CD4-positive, CD25-positive, alpha-beta regulatory T cell (primary cell): ENCODE measurements at regions not wholly inside any gene's neighbourhood (a gene's known extent, or its start where the extent isn't known, plus 50 kb on each side); places are given as distances from the start of the nearest gene placed in this dataset.

Source experiments
- ATAC-seq, 2 donors: fragments of 150-1000 bp; cut with Tn5 transposase; one replicate each; pipeline ENCODE4 v1.10.0; 2021; ENCODE audit warnings: low read depth in 2 of 2, moderate number of reproducible peaks in 2 of 2, moderate library complexity in 1 of 2
- DNase-seq, 3 donors: peaks; one replicate each; pipeline versions ENCODE4 v3.0.0 to v3.0.0-alpha.2; 2012 to 2022; ENCODE audit warnings: mixed read lengths in 1 of 3
- H3K27ac ChIP-seq: one replicate; pipeline ENCODE4 v1.7.0; 2013; ENCODE audit warnings: mild to moderate bottlenecking, low read length; ENCODE audit not compliant: insufficient read depth, poor library complexity, severe bottlenecking
- H3K27me3 ChIP-seq: one replicate; pipeline ENCODE4 v1.7.0; 2013; ENCODE audit warnings: low read length; ENCODE audit not compliant: control insufficient read depth, insufficient read depth
- H3K36me3 ChIP-seq: one replicate; pipeline ENCODE4 v1.7.0; 2013; ENCODE audit warnings: mild to moderate bottlenecking, low read length, moderate library complexity; ENCODE audit not compliant: control insufficient read depth, insufficient read depth
- H3K4me1 ChIP-seq: 2 replicates; pipeline ENCODE4 v1.7.0; 2013; ENCODE audit warnings: mild to moderate bottlenecking, low read length; ENCODE audit not compliant: insufficient read depth, control insufficient read depth, poor library complexity, severe bottlenecking
- H3K4me3 ChIP-seq: one replicate; pipeline ENCODE4 v1.7.0; 2013; ENCODE audit warnings: low read depth, mild to moderate bottlenecking, low read length, moderate library complexity
- H3K9me3 ChIP-seq, 2 experiments: 1 replicate in 1 of 2; 2 replicates in 1 of 2; pipeline ENCODE4 v1.7.0; 2013; ENCODE audit warnings: low read length in 2 of 2, mild to moderate bottlenecking in 1 of 2, moderate library complexity in 1 of 2; ENCODE audit not compliant: control insufficient read depth in 2 of 2
- H3K27ac Mint-ChIP-seq, 3 donors: one replicate each; pipeline ENCODE4 v1.8.0; 2020 to 2022; ENCODE audit warnings: mild to moderate bottlenecking in 3 of 3, mixed read lengths in 3 of 3, moderate library complexity in 2 of 3
- H3K27me3 Mint-ChIP-seq: one replicate; pipeline ENCODE4 v1.8.0; 2022; ENCODE audit warnings: mild to moderate bottlenecking, mixed read lengths
- H3K36me3 Mint-ChIP-seq: one replicate; pipeline ENCODE4 v1.8.0; 2020; ENCODE audit warnings: mixed read lengths
- H3K4me1 Mint-ChIP-seq, 4 donors: one replicate each; pipeline ENCODE4 v1.8.0; 2020 to 2022; ENCODE audit warnings: mixed read lengths in 4 of 4, mild to moderate bottlenecking in 1 of 4
- H3K4me3 Mint-ChIP-seq, 4 donors: one replicate each; pipeline ENCODE4 v1.8.0; 2020 to 2022; ENCODE audit warnings: mild to moderate bottlenecking in 4 of 4, mixed read lengths in 4 of 4, moderate library complexity in 3 of 4
- H3K9me3 Mint-ChIP-seq, 7 donors: one replicate each; pipeline ENCODE4 v1.8.0; 2020 to 2022; ENCODE audit warnings: mixed read lengths in 7 of 7, mild to moderate bottlenecking in 3 of 7, moderate library complexity in 2 of 7

GRCh38 chr2:16020389-16021008, 80.1 kb downstream of the MYCN start:
- H3K36me3 ChIP-seq: no peaks in the 10 kb centered on the region
- H3K4me3 ChIP-seq: no peak overlapping the region
- Mint-ChIP-seq H3K27me3 (no peaks in the 10 kb centered on the region), H3K4me3 (peak overlapping the region in 1 of 4 donors; percentile 48), H3K36me3 (no peaks in the 10 kb centered on the region), H3K27ac (peak overlapping the region in 1 of 3 donors; percentile 56), H3K4me1 (peaks cover 0 to 2% (median 0%) of the 10 kb centered on the region in 4 donors), H3K9me3 (no peaks in the 10 kb centered on the region)
- H3K27ac ChIP-seq: no peak overlapping the region
- ATAC-seq (no peak), DNase-seq (no peak)
- no peaks in the 10 kb centered on the region for H3K27me3 ChIP-seq
- H3K4me1 ChIP-seq: no peaks in the 10 kb centered on the region
- no peaks in the 10 kb centered on the region for H3K9me3 ChIP-seq

- Mint-ChIP-seq H3K27me3 (peaks cover 3% of the 10 kb centered on the region), H3K36me3 (no peaks in the 10 kb centered on the region), H3K4me1 (no peaks in the 10 kb centered on the region), H3K27ac (no peak overlapping the region), H3K9me3 (no peaks in the 10 kb centered on the region), H3K4me3 (no peak overlapping the region)
- Histone ChIP-seq H3K27ac (no peak overlapping the region), H3K36me3 (no peaks in the 10 kb centered on the region), H3K4me1 (no peaks in the 10 kb centered on the region), H3K4me3 (no peak overlapping the region), H3K9me3 (no peaks in the 10 kb centered on the region), H3K27me3 (no peaks in the 10 kb centered on the region)
- ATAC-seq (no peak), DNase-seq (no peak)
These were observed 79.4 kb downstream of the MYCN start for GRCh38 chr2:16019617-16020351.

- no peak for ATAC-seq
- Mint-ChIP-seq H3K27ac (no peak overlapping the region), H3K4me1 (no peaks in the 10 kb centered on the region), H3K4me3 (no peak overlapping the region), H3K36me3 (peaks cover 3% of the 10 kb centered on the region), H3K27me3 (peaks cover 10% of the 10 kb centered on the region), H3K9me3 (peaks cover 0 to 2% (median 0%) of the 10 kb centered on the region in 7 donors)
- Histone ChIP-seq H3K4me1 (no peaks in the 10 kb centered on the region), H3K36me3 (no peaks in the 10 kb centered on the region), H3K27ac (no peak overlapping the region), H3K4me3 (no peak overlapping the region), H3K27me3 (peaks cover 1% of the 10 kb centered on the region), H3K9me3 (no peaks in the 10 kb centered on the region)
- no peak for DNase-seq
These were observed 78.7 kb downstream of the MYCN start for GRCh38 chr2:16019060-16019480.

GRCh38 chr2:16018277-16019059, 78.1 kb downstream of the MYCN start:
- Mint-ChIP-seq H3K4me1 (peaks cover 0 to 3% (median 0%) of the 10 kb centered on the region in 4 donors), H3K27ac (no peak overlapping the region), H3K27me3 (peaks cover 16% of the 10 kb centered on the region), H3K9me3 (peaks cover 0 to 2% (median 0%) of the 10 kb centered on the region in 7 donors), H3K4me3 (no peak overlapping the region), H3K36me3 (peaks cover 3% of the 10 kb centered on the region)
- H3K36me3 ChIP-seq: no peaks in the 10 kb centered on the region
- H3K27me3 ChIP-seq: peaks cover 1% of the 10 kb centered on the region
- no peak overlapping the region for H3K27ac ChIP-seq
- H3K9me3 ChIP-seq: no peaks in the 10 kb centered on the region
- ATAC-seq: no peak
- no peak for DNase-seq
- H3K4me3 ChIP-seq: no peak overlapping the region
- H3K4me1 ChIP-seq: no peaks in the 10 kb centered on the region

- H3K9me3 Mint-ChIP-seq: peaks cover 0 to 2% (median 0%) of the 10 kb centered on the region in 7 donors
- H3K4me3 Mint-ChIP-seq: no peak overlapping the region
- peaks cover 1% of the 10 kb centered on the region for H3K27me3 ChIP-seq
- no peak overlapping the region for H3K27ac ChIP-seq
- H3K27ac Mint-ChIP-seq: no peak overlapping the region
- H3K27me3 Mint-ChIP-seq: peaks cover 21% of the 10 kb centered on the region
- H3K36me3 Mint-ChIP-seq: peaks cover 3% of the 10 kb centered on the region
- no peak overlapping the region for H3K4me3 ChIP-seq
- H3K9me3 ChIP-seq: no peaks in the 10 kb centered on the region
- peaks cover 0 to 5% (median 0%) of the 10 kb centered on the region in 4 donors for H3K4me1 Mint-ChIP-seq
- no peaks in the 10 kb centered on the region for H3K4me1 ChIP-seq
- H3K36me3 ChIP-seq: no peaks in the 10 kb centered on the region
- no peak for ATAC-seq
- no peak for DNase-seq
These were observed 75.9 kb downstream of the MYCN start for GRCh38 chr2:16016282-16016681.

- Histone ChIP-seq H3K4me3 (no peak overlapping the region), H3K9me3 (no peaks in the 10 kb centered on the region), H3K27ac (no peak overlapping the region), H3K27me3 (peaks cover 2% of the 10 kb centered on the region), H3K36me3 (no peaks in the 10 kb centered on the region), H3K4me1 (no peaks in the 10 kb centered on the region)
- H3K4me1 Mint-ChIP-seq: peaks cover 0 to 5% (median 0%) of the 10 kb centered on the region in 4 donors
- peaks cover 21% of the 10 kb centered on the region for H3K27me3 Mint-ChIP-seq
- H3K9me3 Mint-ChIP-seq: peaks cover 0 to 2% (median 0%) of the 10 kb centered on the region in 7 donors
- DNase-seq (no peak), ATAC-seq (no peak)
- peaks cover 3% of the 10 kb centered on the region for H3K36me3 Mint-ChIP-seq
- H3K4me3 Mint-ChIP-seq: no peak overlapping the region
- no peak overlapping the region for H3K27ac Mint-ChIP-seq
These were observed 75.5 kb downstream of the MYCN start for GRCh38 chr2:16015903-16016265.

GRCh38 chr2:16015210-16015902, 75.0 kb downstream of the MYCN start:
- Histone ChIP-seq H3K4me3 (no peak overlapping the region), H3K27ac (no peak overlapping the region), H3K4me1 (no peaks in the 10 kb centered on the region), H3K27me3 (peaks cover 5% of the 10 kb centered on the region), H3K9me3 (no peaks in the 10 kb centered on the region), H3K36me3 (no peaks in the 10 kb centered on the region)
- no peak overlapping the region for H3K27ac Mint-ChIP-seq
- H3K9me3 Mint-ChIP-seq: peaks cover 0 to 2% (median 0%) of the 10 kb centered on the region in 7 donors
- H3K4me1 Mint-ChIP-seq: peaks cover 0 to 5% (median 0%) of the 10 kb centered on the region in 4 donors
- H3K36me3 Mint-ChIP-seq: peaks cover 3% of the 10 kb centered on the region
- peak overlapping the region in 1 of 4 donors; percentile 41 for H3K4me3 Mint-ChIP-seq
- H3K27me3 Mint-ChIP-seq: peaks cover 21% of the 10 kb centered on the region
- ATAC-seq (no peak), DNase-seq (no peak)
